HG03196 (cell line): ENCODE measurements at regions not wholly inside any gene's neighbourhood (a gene's known extent, or its start where the extent isn't known, plus 50 kb on each side); places are given as distances from the start of the nearest gene placed in this dataset.
"Not testable (repeated sequence)": the region's sequence is repeated elsewhere in the genome, so short reads cannot be mapped to it uniquely, and the experiment has no call there.

Source experiments
- ATAC-seq: cut with Tn5 transposase; IDR thresholded peaks from one replicate; pipeline ENCODE4 v1.9.1; 2021; ENCODE audit not compliant: unreplicated experiment

GRCh38 chr7:131688738-131689661, 132.6 kb upstream of the PODXL start:
- no peak for ATAC-seq

GRCh38 chr7:131687296-131687695, 130.9 kb upstream of the PODXL start:
- no peak for ATAC-seq

GRCh38 chr7:131686833-131687232, 130.4 kb upstream of the PODXL start:
- ATAC-seq: no peak

GRCh38 chr7:131683536-131684125, 127.2 kb upstream of the PODXL start:
- peak; percentile 68 for ATAC-seq

GRCh38 chr7:131681961-131682360, 125.5 kb upstream of the PODXL start:
- ATAC-seq: no peak

- not testable (repeated sequence) for ATAC-seq
Observed at GRCh38 chr7:131679071-131679470, 122.6 kb upstream of the PODXL start.

- not testable (repeated sequence) for ATAC-seq
Observed at GRCh38 chr7:131676850-131677249, 120.4 kb upstream of the PODXL start.

GRCh38 chr7:131674131-131674530, 117.7 kb upstream of the PODXL start:
- ATAC-seq: no peak

GRCh38 chr7:131673576-131673975, 117.1 kb upstream of the PODXL start:
- ATAC-seq: no peak

GRCh38 chr7:131670406-131670805, 114.0 kb upstream of the PODXL start:
- ATAC-seq: no peak

- ATAC-seq: no peak
Observed at GRCh38 chr7:131667699-131668098, 111.3 kb upstream of the PODXL start.

GRCh38 chr7:131665021-131665420, 108.6 kb upstream of the PODXL start:
- no peak for ATAC-seq

- ATAC-seq: no peak
Observed at GRCh38 chr7:131664570-131664969, 108.1 kb upstream of the PODXL start.

GRCh38 chr7:131662301-131662873, 106.0 kb upstream of the PODXL start:
- ATAC-seq: not testable (repeated sequence)

GRCh38 chr7:131657881-131658280, 101.5 kb upstream of the PODXL start:
- no peak for ATAC-seq

- no peak for ATAC-seq
Observed at GRCh38 chr7:131656980-131657723, 100.7 kb upstream of the PODXL start.

- no peak for ATAC-seq
Observed at GRCh38 chr7:131655866-131656265, 99.4 kb upstream of the PODXL start.

GRCh38 chr7:131655447-131655846, 99.0 kb upstream of the PODXL start:
- no peak for ATAC-seq

- peak; percentile 72 for ATAC-seq
Observed at GRCh38 chr7:131654668-131655326, 98.4 kb upstream of the PODXL start.

- no peak for ATAC-seq
Observed at GRCh38 chr7:131654249-131654558, 97.8 kb upstream of the PODXL start.
